Neural crest cell (in vitro differentiated cells): ENCODE measurements at regions not wholly inside any gene's neighbourhood (a gene's known extent, or its start where the extent isn't known, plus 50 kb on each side); places are given as distances from the start of the nearest gene placed in this dataset.

ENCODE experiments used
- DNase-seq: peaks from one replicate; pipeline ENCODE4 v3.0.0; 2021; ENCODE audit warnings: low read depth, mixed read lengths, low spot score
- H3K27ac Mint-ChIP-seq: one replicate; pipeline ENCODE4 v1.8.0; 2021; ENCODE audit warnings: mild to moderate bottlenecking, mixed read lengths; ENCODE audit not compliant: unreplicated experiment
- H3K27me3 Mint-ChIP-seq: 2 replicates; pipeline ENCODE4 v1.8.0; 2021; ENCODE audit warnings: low read depth, mild to moderate bottlenecking, mixed read lengths
- H3K36me3 Mint-ChIP-seq: 2 replicates; pipeline ENCODE4 v1.8.0; 2021; ENCODE audit warnings: low read depth, mild to moderate bottlenecking, mixed read lengths
- H3K4me1 Mint-ChIP-seq: 2 replicates; pipeline ENCODE4 v1.8.0; 2021; ENCODE audit warnings: mixed read lengths
- H3K4me3 Mint-ChIP-seq: one replicate; pipeline ENCODE4 v1.8.0; 2021; ENCODE audit warnings: mild to moderate bottlenecking, mixed read lengths
- H3K9me3 Mint-ChIP-seq: 2 replicates; pipeline ENCODE4 v1.8.0; 2021; ENCODE audit warnings: mixed read lengths
- TF ChIP-seq, protein P1 (sequence below): fragments of 200-600 bp; sonication (generic); conservative IDR thresholded peaks from 2 replicates; pipeline ENCODE4 v1.5.0; 2021; ENCODE audit warnings: antibody characterized with exemption, mild to moderate bottlenecking

- Mint-ChIP-seq H3K27ac (no peak overlapping the region), H3K27me3 (no peaks in the 10 kb centered on the region), H3K4me3 (no peak overlapping the region), H3K4me1 (no peaks in the 10 kb centered on the region), H3K36me3 (no peaks in the 10 kb centered on the region), H3K9me3 (no peaks in the 10 kb centered on the region)
- TF ChIP-seq, protein P1, sequence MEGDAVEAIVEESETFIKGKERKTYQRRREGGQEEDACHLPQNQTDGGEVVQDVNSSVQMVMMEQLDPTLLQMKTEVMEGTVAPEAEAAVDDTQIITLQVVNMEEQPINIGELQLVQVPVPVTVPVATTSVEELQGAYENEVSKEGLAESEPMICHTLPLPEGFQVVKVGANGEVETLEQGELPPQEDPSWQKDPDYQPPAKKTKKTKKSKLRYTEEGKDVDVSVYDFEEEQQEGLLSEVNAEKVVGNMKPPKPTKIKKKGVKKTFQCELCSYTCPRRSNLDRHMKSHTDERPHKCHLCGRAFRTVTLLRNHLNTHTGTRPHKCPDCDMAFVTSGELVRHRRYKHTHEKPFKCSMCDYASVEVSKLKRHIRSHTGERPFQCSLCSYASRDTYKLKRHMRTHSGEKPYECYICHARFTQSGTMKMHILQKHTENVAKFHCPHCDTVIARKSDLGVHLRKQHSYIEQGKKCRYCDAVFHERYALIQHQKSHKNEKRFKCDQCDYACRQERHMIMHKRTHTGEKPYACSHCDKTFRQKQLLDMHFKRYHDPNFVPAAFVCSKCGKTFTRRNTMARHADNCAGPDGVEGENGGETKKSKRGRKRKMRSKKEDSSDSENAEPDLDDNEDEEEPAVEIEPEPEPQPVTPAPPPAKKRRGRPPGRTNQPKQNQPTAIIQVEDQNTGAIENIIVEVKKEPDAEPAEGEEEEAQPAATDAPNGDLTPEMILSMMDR: no peak
- DNase-seq: no peak
Measured at GRCh38 chr12:39112064-39112463, 206.7 kb upstream of the CPNE8 start.

- no peaks in the 10 kb centered on the region for H3K36me3 Mint-ChIP-seq
- DNase-seq: no peak
- no peak overlapping the region for H3K27ac Mint-ChIP-seq
- H3K9me3 Mint-ChIP-seq: no peaks in the 10 kb centered on the region
- TF ChIP-seq, protein P1: no peak
- H3K4me1 Mint-ChIP-seq: no peaks in the 10 kb centered on the region
- H3K4me3 Mint-ChIP-seq: no peak overlapping the region
- H3K27me3 Mint-ChIP-seq: no peaks in the 10 kb centered on the region
Measured at GRCh38 chr12:39105111-39105510, 199.7 kb upstream of the CPNE8 start.

- Mint-ChIP-seq H3K27me3 (peaks cover 2% of the 10 kb centered on the region), H3K4me1 (peaks cover 3% of the 10 kb centered on the region), H3K27ac (no peak overlapping the region), H3K9me3 (peaks cover 2% of the 10 kb centered on the region), H3K4me3 (no peak overlapping the region), H3K36me3 (no peaks in the 10 kb centered on the region)
- DNase-seq: peak; percentile 8
- TF ChIP-seq, protein P1: peak; percentile 86
Measured at GRCh38 chr12:39103552-39104165, 198.3 kb upstream of the CPNE8 start.

DNA sequence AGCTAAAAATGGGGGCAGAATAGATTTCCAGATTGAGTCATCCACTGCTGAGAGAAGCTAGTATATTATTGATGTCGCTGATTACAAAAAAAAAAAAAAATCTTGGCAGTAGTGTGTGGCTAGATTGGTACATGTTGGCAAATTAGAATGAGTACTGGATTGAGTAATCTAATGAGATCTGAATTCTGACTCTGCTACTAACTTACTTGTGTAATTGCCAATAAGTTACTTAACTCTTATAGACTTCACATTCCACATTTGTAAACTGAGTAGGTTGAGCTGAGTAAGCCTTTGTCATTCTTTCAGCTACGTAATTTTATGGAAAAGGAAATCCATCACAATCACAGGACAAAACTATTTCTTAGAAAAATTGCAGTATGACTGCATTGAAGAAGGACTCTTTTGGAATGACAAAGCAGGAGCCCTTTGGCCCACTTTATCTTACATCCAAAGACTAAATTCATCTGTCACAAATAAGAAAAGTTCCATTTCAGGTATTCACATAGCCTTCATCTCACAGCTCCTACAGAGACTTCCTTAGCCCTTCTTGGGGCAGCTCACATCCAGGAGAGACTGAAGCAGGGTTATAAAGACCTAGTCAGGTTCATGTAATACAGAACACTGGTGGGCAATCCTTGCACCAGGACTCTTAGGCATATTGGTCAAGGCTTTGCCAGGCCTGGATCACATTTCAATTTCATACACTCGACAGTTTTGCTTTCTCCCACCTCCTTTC is 197.3 kb upstream of the CPNE8 start:
- H3K4me3 Mint-ChIP-seq: no peak overlapping the region
- no peaks in the 10 kb centered on the region for H3K36me3 Mint-ChIP-seq
- H3K9me3 Mint-ChIP-seq: peaks cover 2% of the 10 kb centered on the region
- H3K27ac Mint-ChIP-seq: no peak overlapping the region
- H3K27me3 Mint-ChIP-seq: peaks cover 3% of the 10 kb centered on the region
- peaks cover 3% of the 10 kb centered on the region for H3K4me1 Mint-ChIP-seq
- no peak for DNase-seq
- TF ChIP-seq, protein P1: no peak

- TF ChIP-seq, protein P1: no peak
- H3K27me3 Mint-ChIP-seq: peaks cover 3% of the 10 kb centered on the region
- H3K4me1 Mint-ChIP-seq: peaks cover 3% of the 10 kb centered on the region
- DNase-seq: no peak
- no peak overlapping the region for H3K27ac Mint-ChIP-seq
- H3K9me3 Mint-ChIP-seq: peaks cover 2% of the 10 kb centered on the region
- H3K4me3 Mint-ChIP-seq: no peak overlapping the region
- no peaks in the 10 kb centered on the region for H3K36me3 Mint-ChIP-seq
Measured at GRCh38 chr12:39095636-39096330, 190.4 kb upstream of the CPNE8 start.
